K562 (cell line): ENCODE measurements at regions not wholly inside any gene's neighbourhood (a gene's known extent, or its start where the extent isn't known, plus 50 kb on each side); places are given as distances from the start of the nearest gene placed in this dataset.
"Not testable (repeated sequence)": the region's sequence is repeated elsewhere in the genome, so short reads cannot be mapped to it uniquely, and the experiment has no call there.

ENCODE experiments used
- ATAC-seq: fragments of 200-7000 bp; cut with Tn5 transposase; 3 replicates; pipeline ENCODE4 v1.9.1; 2020; ENCODE audit warnings: moderate library complexity
- BruUV-seq: library from RNA; stranded (reverse); fragments of 400-500 nt; replicated peaks from 2 replicates; lab custom pipeline; 2021; lab: Mats Ljungman, UMichigan
- CTCF ChIA-PET: fragments of 300-600 bp; formaldehyde crosslinking; extraction: SDS; loops from one replicate; lab custom pipeline; 2021; ENCODE audit warnings: low intra/inter-chr PET ratio; lab: Yijun Ruan, JAX
- POLR2A ChIA-PET: fragments of 300-600, 350-650 bp; sonication (Branson Sonifier 250); formaldehyde crosslinking; extraction: SDS; loops from one replicate; lab custom pipeline; 2021; ENCODE audit warnings: antibody characterized with exemption, inconsistent platforms; lab: Yijun Ruan, JAX
- DNase-seq, 4 experiments: peaks; one replicate each; pipeline versions ENCODE4 v3.0.0 to v3.0.0-alpha.2; 2011 to 2018; ENCODE audit warnings: low spot score in 3 of 4, mixed read lengths in 3 of 4; ENCODE audit errors: extremely low read depth in 1 of 4
- FAIRE-seq: peaks from 2 replicates; lab custom pipeline; 2011; peaks lifted over from hg19 to GRCh38; lab: Jason Lieb, UNC
- H2AFZ ChIP-seq: 2 replicates; pipeline ENCODE4 v1.6.0; 2011; ENCODE audit warnings: low read depth, low read length, control low read depth, inconsistent platforms
- H3K27ac ChIP-seq: fragments of 200-600 bp; 3 replicates; pipeline ENCODE4 v1.8.0; 2011; ENCODE audit warnings: low read depth, mild to moderate bottlenecking, control low read depth, inconsistent platforms, low read length, moderate library complexity, mixed read lengths; ENCODE audit errors: extremely low read depth
- H3K27me3 ChIP-seq, 2 experiments: fragments of 300-600 bp in 1 of 2; 2 replicates in 1 of 2; 3 replicates in 1 of 2; pipeline versions ENCODE4 v1.6.0 to v1.8.0; 2011; ENCODE audit warnings: inconsistent platforms in 2 of 2, low read length in 2 of 2, mild to moderate bottlenecking in 1 of 2, mixed read lengths in 1 of 2, moderate library complexity in 1 of 2; ENCODE audit not compliant: control insufficient read depth in 2 of 2, insufficient read depth in 2 of 2
- H3K36me3 ChIP-seq: fragments of 300-600 bp; 3 replicates; pipeline ENCODE4 v1.8.0; 2011; ENCODE audit warnings: mild to moderate bottlenecking, low read length, inconsistent platforms; ENCODE audit not compliant: control insufficient read depth, insufficient read depth
- H3K4me1 ChIP-seq, 2 experiments: fragments of 200-600 bp in 1 of 2; replicated peaks in 1 of 2; 2 replicates in 1 of 2; 3 replicates in 1 of 2; pipeline versions ENCODE4 v1.5.1 to v1.8.0; 2011; ENCODE audit warnings: inconsistent platforms in 2 of 2, low read length in 2 of 2, mild to moderate bottlenecking in 1 of 2, mixed read lengths in 1 of 2, moderate library complexity in 1 of 2; ENCODE audit not compliant: control insufficient read depth in 2 of 2, insufficient read depth in 2 of 2
- H3K4me2 ChIP-seq: 2 replicates; pipeline ENCODE4 v1.6.1; 2011; ENCODE audit warnings: low read length, control low read depth, inconsistent platforms, mixed read lengths; ENCODE audit not compliant: insufficient read depth
- H3K4me3 ChIP-seq: fragments of 200-600 bp; sonication (generic), shearing (Covaris generic); 2 replicates; pipeline ENCODE4 v1.5.1; 2016; ENCODE audit warnings: control low read depth, inconsistent platforms
- H3K79me2 ChIP-seq: fragments of 200-600 bp; 3 replicates; pipeline ENCODE4 v1.8.0; 2011; ENCODE audit warnings: low read length, inconsistent platforms; ENCODE audit not compliant: control insufficient read depth, insufficient read depth
- H3K9ac ChIP-seq, 2 experiments: 2 replicates each; pipeline versions ENCODE4 v1.6.0 to v1.6.1; 2011; ENCODE audit warnings: low read depth in 2 of 2, low read length in 2 of 2, control low read depth in 1 of 2, inconsistent platforms in 1 of 2, mild to moderate bottlenecking in 1 of 2, mixed read lengths in 1 of 2; ENCODE audit not compliant: insufficient read depth in 1 of 2
- H3K9me1 ChIP-seq: one replicate; pipeline ENCODE4 v1.6.0; 2011; ENCODE audit warnings: inconsistent platforms, mild to moderate bottlenecking, low read length, moderate library complexity; ENCODE audit not compliant: control insufficient read depth, insufficient read depth
- H3K9me3 ChIP-seq: replicated peaks from 2 replicates; pipeline ENCODE4 v1.5.1; 2011; ENCODE audit warnings: low read depth, low read length, inconsistent platforms; ENCODE audit not compliant: control insufficient read depth, insufficient read depth
- H4K20me1 ChIP-seq: replicated peaks from 2 replicates; pipeline ENCODE4 v1.6.1; 2011; ENCODE audit warnings: low read length, inconsistent platforms, mixed read lengths; ENCODE audit not compliant: control insufficient read depth, insufficient read depth
- WHSC1 ChIP-seq: IDR thresholded peaks from one replicate; pipeline ENCODE4 v1.6.1; 2012; ENCODE audit warnings: low read length, control low read depth, inconsistent platforms
- WGBS: fragments of 100-300 bp; shearing (Covaris generic); methylation state at CpG from one replicate; pipeline ENCODE4 v1.1.6; 2016; ENCODE audit warnings: low coverage, mixed read lengths; ENCODE audit not compliant: insufficient coverage; ENCODE audit errors: missing lambda C conversion rate; 5-methylcytosine and 5-hydroxymethylcytosine counted together
- in situ Hi-C: fragments of 300-500 bp; cut with MboI; formaldehyde crosslinking; loops from 4 replicates; pipeline ENCODE4 v1.15.0; 2018; ENCODE audit warnings: inconsistent platforms, mixed read lengths
- intact Hi-C: fragments of 100-400 bp; cut with micrococcal nuclease; formaldehyde crosslinking; loops from 2 replicates; pipeline ENCODE4 v1.14.2; 2022
- TF ChIP-seq, protein P1 (sequence below): sonication (generic); formaldehyde crosslinking; IDR thresholded peaks from 2 replicates; pipeline ENCODE4 v1.8.0; 2022; ENCODE audit warnings: missing genetic modification reagents, mild to moderate bottlenecking, moderate library complexity, borderline replicate concordance

DNA sequence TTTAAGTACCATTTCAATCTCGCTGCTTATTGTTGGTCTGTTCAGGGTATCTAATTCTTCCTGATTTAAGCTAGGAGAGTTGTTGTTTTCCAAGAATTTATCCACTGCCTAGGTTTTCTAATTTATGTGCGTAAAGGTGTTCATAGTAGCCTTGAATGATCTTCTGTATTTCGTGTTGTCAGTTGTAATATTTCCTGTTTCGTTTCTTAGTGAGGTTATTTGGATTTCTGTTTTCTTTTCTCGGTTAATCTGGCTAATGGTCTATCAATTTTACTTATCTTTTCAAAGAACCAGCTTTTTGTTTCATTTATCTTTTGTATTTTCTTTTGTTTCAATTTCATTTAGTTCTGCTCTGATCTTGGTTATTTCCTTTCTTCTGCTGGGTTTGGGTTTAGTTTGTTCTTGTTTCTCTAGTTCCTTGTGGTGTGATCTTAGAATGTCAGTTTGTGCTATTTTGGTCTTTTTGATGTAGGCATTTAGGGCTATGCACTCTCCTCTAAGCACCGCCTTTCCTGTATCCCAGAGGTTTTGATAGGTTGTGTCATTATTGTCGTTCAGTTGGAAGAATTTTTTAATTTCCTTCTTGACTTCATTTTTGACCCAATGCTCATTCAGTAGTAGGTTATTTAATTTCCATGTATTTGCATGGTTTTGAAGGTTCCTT, 92.5 kb upstream of the CSRP2 start:
- POLR2A ChIA-PET, H2AFZ ChIP-seq, H3K9me3 ChIP-seq, H3K4me1 ChIP-seq, H3K27ac ChIP-seq, intact Hi-C loops, H3K4me3 ChIP-seq, in situ Hi-C loops, DNase-seq, H3K27me3 ChIP-seq, CTCF ChIA-PET, H3K9me1 ChIP-seq, FAIRE-seq, H3K4me2 ChIP-seq, BruUV-seq, H3K79me2 ChIP-seq, H4K20me1 ChIP-seq, ATAC-seq, H3K9ac ChIP-seq, H3K36me3 ChIP-seq: not testable (repeated sequence)
- 0% methylated on average over 7 of the region's 7 CpGs for whole genome bisulfite sequencing

GRCh38 chr12:76967181-76967885, 88.5 kb upstream of the CSRP2 start:
- H3K4me2 ChIP-seq, result no peak overlapping the region
- H4K20me1 ChIP-seq, result no peaks in the 10 kb centered on the region
- H3K27me3 ChIP-seq, result peaks cover 2 to 11% of the 10 kb centered on the region in 2 experiments; a peak in 3 of 5 replicates
- H3K9me1 ChIP-seq, result no peaks in the 10 kb centered on the region
- CTCF ChIA-PET, result no interaction called here
- DNase-seq, result no peak
- no peak overlapping the region for H3K27ac ChIP-seq
- H3K79me2 ChIP-seq, result no peaks in the 10 kb centered on the region
- H3K4me3 ChIP-seq, result no peak overlapping the region
- no peaks in the 10 kb centered on the region; the same call in 2 of the 3 replicates for H3K36me3 ChIP-seq
- no peak for FAIRE-seq
- H3K4me1 ChIP-seq, result no peaks in the 10 kb centered on the region
- POLR2A ChIA-PET, result no interaction called here
- no peak overlapping the region for H3K9ac ChIP-seq
- no TSS peak for BruUV-seq
- TF ChIP-seq, protein P1, sequence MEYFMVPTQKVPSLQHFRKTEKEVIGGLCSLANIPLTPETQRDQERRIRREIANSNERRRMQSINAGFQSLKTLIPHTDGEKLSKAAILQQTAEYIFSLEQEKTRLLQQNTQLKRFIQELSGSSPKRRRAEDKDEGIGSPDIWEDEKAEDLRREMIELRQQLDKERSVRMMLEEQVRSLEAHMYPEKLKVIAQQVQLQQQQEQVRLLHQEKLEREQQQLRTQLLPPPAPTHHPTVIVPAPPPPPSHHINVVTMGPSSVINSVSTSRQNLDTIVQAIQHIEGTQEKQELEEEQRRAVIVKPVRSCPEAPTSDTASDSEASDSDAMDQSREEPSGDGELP (CRISPR knock-in tag), result no peak
- TF ChIP-seq WHSC1, result no peak
- no peak for ATAC-seq
- H2AFZ ChIP-seq, result no peak overlapping the region
- H3K9me3 ChIP-seq, result no peaks in the 10 kb centered on the region
- intact Hi-C loops, result no loop called here
- WGBS, result 3% methylated on average over 9 of the region's 9 CpGs
- in situ Hi-C loops, result no loop called here
